ENCODE measurements at regions not wholly inside any gene's neighbourhood (a gene's known extent, or its start where the extent isn't known, plus 50 kb on each side); places are given as distances from the start of the nearest gene placed in this dataset.
A peak's percentile ranks its signal among the peaks of the same experiment; 100 is the strongest.

DNA sequence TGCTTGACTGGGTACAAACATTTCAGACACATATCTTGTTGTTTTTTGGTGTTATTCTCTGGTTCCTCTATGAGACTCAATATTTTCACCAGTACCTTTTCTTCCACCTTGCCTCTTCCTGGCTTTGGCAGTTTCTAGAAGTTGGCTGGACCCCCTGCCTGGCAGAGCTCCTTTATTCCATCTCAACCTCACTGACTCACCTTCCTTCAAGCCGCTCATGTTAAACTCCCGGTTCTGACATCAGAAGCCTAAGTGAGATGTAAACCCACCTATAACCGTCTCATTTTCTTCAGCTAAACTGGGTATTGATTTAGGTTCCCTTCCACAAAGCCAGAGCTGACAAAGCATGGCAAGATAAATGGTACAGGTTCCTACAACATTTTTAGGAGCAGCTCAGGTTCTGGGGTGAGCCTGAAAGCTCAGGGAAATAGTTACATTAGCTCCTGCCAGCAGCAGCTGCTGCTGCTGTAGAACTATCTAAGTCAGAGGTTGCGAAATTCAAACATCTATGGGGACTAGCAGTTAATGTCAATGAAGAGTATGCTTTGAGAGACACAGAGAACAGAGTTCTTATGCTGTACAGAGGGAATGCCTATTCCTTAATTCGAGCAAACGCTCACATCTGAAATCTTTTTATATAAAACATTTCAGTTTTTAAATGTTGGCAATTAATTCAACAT lies 197.1 kb upstream of the NR3C1 start:
- Histone ChIP-seq H3K79me1 (ENCODE audit: insufficient read depth, low read depth, low read length, poor library complexity, severe bottlenecking) (no peaks in the 10 kb centered on the region), H2AFZ (ENCODE audit: low read length) (no peak overlapping the region), H2BK20ac (ENCODE audit: low read depth, low read length, poor library complexity, severe bottlenecking) (no peak overlapping the region), H3K4me1 (ENCODE audit: insufficient read depth, low read length) (no peaks in the 10 kb centered on the region; the same call in 1 of the 2 replicates), H3K14ac (ENCODE audit: insufficient read depth, low read length) (no peak overlapping the region), H3T11ph (ENCODE audit: low read length) (no peak overlapping the region), H2AK5ac (ENCODE audit: insufficient read length, low read length) (no peak overlapping the region), H4K5ac (ENCODE audit: insufficient read length, low read depth, low read length) (no peak overlapping the region), H3K4me2 (ENCODE audit: insufficient read depth, insufficient read length, low read length) (no peak overlapping the region), H2BK5ac (ENCODE audit: insufficient read length, low read length) (no peak overlapping the region), H3K23me2 (ENCODE audit: insufficient read length, low read depth, low read length, poor library complexity, severe bottlenecking) (no peaks in the 10 kb centered on the region), H3K56ac (ENCODE audit: insufficient read length, low read depth, low read length) (no peak overlapping the region), H3K27me3 (ENCODE audit: insufficient read depth, low read length) (no peaks in the 10 kb centered on the region; the same call in 1 of the 2 replicates), H2BK15ac (ENCODE audit: low read depth, low read length) (no peak overlapping the region), H3K79me2 (ENCODE audit: insufficient read depth, low read length) (no peaks in the 10 kb centered on the region), H3K23ac (ENCODE audit: insufficient read length, low read depth, low read length) (no peak overlapping the region), H4K20me1 (ENCODE audit: control insufficient read depth, insufficient read depth, insufficient read length) (no peaks in the 10 kb centered on the region), H2BK12ac (ENCODE audit: insufficient read length, low read depth, low read length) (no peak overlapping the region), H2BK120ac (ENCODE audit: low read depth, low read length, poor library complexity, severe bottlenecking) (no peak overlapping the region), H3K27ac (ENCODE audit: insufficient read length, low read depth, low read length) (no peak overlapping the region), H3K9ac (ENCODE audit: extremely low read depth, insufficient read length, low read length) (no peak overlapping the region), H3K9me3 (ENCODE audit: control insufficient read depth, low read depth, low read length) (no peaks in the 10 kb centered on the region), H3K4ac (ENCODE audit: low read depth, low read length) (no peak overlapping the region), H4K8ac (replicated peaks; ENCODE audit: insufficient read length, low read depth, low read length) (no peak overlapping the region), H4K91ac (ENCODE audit: insufficient read length, low read depth, low read length) (no peak overlapping the region), H3K18ac (ENCODE audit: insufficient read length, low read depth, low read length) (no peak overlapping the region)
- Mint-ChIP-seq H3K27me3 (ENCODE audit: low read depth) (no peaks in the 10 kb centered on the region; the same call in 1 of the 2 replicates), H3K36me3 (ENCODE audit: insufficient read depth in 1 of 3, low read depth in 3 of 3) (no peaks in the 10 kb centered on the region), H3K4me3 (no peak overlapping the region), H3K27ac (peak overlapping the region in 1 of 3 experiments; percentile 25; a peak in 3 of 7 replicates), H3K4me1 (peaks cover 6 to 9% of the 10 kb centered on the region in 2 experiments), H3K9me3 (no peaks in the 10 kb centered on the region)
- TF ChIP-seq, protein P1, sequence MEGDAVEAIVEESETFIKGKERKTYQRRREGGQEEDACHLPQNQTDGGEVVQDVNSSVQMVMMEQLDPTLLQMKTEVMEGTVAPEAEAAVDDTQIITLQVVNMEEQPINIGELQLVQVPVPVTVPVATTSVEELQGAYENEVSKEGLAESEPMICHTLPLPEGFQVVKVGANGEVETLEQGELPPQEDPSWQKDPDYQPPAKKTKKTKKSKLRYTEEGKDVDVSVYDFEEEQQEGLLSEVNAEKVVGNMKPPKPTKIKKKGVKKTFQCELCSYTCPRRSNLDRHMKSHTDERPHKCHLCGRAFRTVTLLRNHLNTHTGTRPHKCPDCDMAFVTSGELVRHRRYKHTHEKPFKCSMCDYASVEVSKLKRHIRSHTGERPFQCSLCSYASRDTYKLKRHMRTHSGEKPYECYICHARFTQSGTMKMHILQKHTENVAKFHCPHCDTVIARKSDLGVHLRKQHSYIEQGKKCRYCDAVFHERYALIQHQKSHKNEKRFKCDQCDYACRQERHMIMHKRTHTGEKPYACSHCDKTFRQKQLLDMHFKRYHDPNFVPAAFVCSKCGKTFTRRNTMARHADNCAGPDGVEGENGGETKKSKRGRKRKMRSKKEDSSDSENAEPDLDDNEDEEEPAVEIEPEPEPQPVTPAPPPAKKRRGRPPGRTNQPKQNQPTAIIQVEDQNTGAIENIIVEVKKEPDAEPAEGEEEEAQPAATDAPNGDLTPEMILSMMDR (conservative IDR thresholded peaks at IDR 0.05), result no peak
- DNase-seq, result no peak
- WGBS (ENCODE audit: extremely low coverage, insufficient read length, low lambda C conversion rate), result no CpG with 5 or more reads among the region's 6 CpGs

All from H9 (cell line).